ENCODE measurements at regions not wholly inside any gene's neighbourhood (a gene's known extent, or its start where the extent isn't known, plus 50 kb on each side); places are given as distances from the start of the nearest gene placed in this dataset.

DNA sequence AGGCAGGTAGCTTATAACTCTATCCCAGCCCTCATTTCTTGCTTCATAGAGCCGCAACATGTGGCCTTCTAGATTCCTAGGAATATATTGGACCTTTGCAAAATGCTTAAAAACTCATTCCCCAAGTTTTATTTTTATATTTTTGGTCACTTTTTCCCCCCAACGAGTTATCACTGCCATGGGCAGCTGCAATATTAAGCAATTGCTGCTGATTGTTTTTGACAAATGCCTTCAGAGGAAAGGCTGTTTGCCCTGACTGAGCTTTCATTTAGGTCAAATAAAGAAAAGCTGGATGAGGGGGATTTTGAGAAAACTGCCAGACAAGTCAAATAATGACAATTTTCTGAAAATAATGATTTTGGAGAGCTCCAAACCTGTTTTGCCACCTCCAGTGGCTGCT, 976.9 kb upstream of the MBL2 start:
- no peak for DNase-seq (ENCODE audit: low read depth)

DNA sequence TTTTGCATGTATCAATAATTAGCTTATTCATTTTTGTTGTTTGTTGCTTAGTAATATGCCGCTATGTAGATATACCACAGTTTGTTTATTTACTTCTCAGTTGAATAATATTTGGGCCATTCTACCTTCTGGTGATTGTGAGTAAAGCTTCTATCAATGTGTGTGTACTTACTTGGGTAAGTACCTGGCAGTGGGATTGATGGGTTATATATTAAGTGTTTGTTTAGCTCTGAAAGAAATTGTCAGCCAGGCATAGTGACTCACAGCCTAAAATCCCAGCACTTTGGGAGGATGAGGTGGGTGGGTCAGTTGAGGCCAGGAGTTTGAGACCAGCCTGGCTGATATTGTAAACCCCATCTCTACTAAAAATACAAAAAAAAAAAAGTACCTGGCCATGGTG, 975.7 kb upstream of the MBL2 start:
- DNase-seq (ENCODE audit: low read depth): no peak

DNA sequence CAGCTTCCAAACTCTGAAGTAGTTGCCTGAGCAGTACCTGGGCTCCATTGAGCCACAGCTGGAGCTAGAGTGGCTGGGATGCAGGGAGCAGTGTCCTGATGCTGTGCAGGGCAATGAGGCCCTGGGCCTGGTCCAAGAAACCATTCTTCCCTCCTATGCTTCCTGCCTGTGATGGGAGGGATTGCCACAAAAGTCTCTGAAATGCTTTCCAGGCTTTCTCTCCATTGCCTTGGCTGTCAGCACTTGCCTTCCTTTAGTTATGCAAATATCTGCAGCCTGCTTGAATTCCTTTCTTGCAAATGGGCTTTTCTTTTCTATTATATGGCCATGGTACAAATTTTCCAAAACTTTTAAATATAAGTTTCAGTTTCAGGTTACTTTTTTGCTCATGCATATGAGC, 972.2 kb upstream of the MBL2 start:
- no peak for DNase-seq (ENCODE audit: low read depth)

DNA sequence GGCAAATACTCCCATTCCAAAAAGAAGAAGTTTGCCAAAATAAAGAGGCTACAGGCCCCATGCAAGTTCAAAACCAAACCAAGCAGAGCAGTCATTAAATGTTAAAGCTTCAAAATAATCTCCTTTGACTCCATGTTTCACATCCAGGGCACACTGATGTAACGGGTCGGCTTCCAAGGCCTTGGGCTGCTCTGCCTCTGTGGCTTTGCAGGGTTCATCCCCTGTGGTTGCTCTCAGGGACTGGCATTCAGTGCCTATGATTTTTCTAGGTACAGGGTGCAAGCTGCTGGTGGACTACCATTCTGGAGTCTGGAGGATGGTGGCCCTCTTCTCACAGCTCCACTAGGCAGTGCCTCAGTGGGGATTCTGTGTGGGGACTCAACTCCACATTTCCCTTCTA, 971.6 kb upstream of the MBL2 start:
- DNase-seq (ENCODE audit: low read depth): no peak

DNA sequence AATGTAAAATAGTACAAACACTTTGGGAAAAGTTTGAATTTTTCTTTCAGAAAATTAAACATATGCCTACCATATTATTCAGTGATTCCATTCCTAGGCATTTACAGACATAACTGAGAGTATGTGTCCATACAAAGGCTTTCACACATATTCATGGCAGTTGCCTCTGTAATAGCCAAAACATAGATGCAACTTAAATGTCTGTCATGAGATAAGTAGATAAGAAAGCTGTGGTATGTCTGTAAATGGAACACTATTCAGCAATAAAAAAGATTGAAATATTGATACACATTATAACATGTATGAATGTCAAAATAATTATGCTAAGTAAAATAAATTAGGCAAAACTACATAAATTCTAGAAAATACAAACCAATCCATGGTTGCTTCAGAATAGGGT, 964.5 kb upstream of the MBL2 start:
- no peak for DNase-seq (ENCODE audit: low read depth)

DNA sequence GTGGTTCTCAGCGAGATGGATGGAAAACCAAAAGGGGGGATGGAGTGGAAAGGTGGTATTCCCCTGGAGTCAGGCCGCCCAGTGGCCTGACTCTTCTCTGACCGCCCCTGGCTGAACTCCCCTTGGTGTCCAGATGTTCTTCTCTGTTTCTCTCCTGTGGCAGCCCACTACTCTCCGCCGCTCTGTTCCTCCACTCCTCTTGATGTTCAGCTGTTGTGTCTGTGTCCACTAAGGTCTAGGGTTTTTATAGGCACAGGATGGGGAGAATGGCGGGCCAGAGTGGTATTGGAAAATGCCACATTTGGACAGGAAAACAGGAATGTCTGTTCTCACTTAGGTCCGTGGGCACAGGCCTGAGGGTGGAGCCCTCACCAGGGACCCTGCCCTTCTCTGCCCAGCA, 954.3 kb upstream of the MBL2 start:
- no peak for DNase-seq (ENCODE audit: low read depth)

DNA sequence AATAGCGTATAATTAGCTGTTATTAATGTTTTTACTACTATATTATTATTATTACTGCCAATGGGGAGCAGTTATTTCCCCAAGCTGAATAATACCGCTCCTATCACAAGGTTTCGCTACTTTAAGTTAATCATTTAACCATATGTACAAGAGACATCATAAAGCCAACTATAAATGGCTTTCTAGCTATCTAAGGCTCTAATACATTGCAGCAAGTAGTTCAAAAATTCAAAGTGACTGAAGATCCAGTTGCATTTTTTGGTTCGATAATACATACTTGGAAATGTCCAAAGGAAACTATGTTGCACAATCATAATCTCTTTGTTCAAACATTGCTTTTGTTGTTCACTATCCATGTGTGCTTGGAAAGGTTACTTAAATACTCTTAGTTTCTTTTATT, 952.0 kb upstream of the MBL2 start:
- DNase-seq (ENCODE audit: low read depth): no peak

DNA sequence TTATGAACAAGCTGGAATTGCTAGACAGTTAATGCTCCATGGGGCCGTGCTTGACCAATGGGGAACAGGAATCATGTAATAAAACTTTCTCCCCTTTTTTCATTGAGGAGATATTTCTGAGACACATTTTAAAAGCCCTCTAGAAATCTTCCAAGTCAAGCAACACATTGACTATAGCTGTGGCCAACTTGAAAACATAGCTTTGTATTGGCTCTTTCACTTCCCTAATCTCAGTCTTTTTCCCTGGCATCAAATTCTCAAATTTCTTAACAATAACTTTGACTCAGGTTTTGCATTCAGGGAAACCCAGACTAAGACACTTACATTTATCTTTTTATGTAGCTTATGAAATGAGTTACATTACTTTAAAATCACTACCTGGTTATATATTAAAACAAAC, 947.1 kb upstream of the MBL2 start:
- no peak for DNase-seq (ENCODE audit: low read depth)

DNA sequence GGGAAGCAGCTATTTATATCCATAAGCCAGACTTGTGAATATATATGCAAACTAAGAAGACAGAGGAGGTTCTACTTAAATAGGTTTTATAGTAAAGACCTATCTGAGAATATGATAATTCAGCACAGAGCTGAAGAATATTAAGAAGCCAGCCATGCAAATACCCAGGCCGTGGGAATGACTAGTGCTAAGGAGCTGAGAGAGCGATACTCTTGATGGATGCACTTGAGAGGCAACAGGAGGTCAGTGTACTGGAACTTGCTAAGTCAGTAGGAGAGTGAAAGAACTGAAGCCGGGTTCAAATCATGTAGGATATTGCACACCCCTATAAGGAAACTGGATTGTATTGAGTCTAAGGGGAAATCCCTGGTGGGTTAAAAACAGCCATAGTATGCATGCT, 943.6 kb upstream of the MBL2 start:
- no peak for DNase-seq (ENCODE audit: low read depth)

DNA sequence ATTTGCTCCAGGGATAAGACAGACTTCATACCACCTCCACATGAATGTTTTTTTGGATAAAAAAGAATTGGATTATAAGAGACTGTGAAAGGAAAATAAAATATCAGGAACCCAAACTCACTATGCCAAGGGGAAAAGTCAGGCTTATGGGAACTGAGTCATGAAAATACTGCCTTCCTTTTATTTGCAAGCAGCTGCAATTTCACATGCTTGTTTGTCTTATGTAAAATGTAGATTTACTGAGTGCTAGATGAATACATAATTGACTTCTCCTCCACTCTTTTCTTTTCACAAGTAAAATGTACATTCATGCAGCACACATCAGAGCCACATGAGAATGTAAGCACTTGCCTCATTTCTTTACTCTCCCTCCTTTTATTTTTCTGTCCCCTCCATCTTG, 940.8 kb upstream of the MBL2 start:
- no peak for DNase-seq (ENCODE audit: low read depth)

DNA sequence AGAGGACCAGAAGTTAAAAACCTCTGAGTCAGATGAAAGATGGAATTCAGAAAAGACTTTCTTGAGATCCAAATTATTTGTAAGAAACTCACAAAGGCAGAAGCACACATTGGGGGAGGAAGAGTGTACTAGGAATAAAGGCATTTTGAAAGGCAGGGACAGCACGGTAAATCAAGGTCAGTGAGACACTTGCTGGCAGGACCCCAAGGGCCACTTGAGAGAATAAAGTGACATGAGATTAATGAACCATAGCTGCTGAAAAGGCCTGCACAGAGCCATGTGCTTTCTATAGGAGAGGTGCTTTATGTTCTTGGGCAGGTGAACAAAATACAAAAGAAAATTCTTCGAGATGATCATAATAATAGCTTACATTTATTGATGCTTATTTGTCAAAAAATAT, 929.9 kb upstream of the MBL2 start:
- DNase-seq (ENCODE audit: low read depth): no peak

DNA sequence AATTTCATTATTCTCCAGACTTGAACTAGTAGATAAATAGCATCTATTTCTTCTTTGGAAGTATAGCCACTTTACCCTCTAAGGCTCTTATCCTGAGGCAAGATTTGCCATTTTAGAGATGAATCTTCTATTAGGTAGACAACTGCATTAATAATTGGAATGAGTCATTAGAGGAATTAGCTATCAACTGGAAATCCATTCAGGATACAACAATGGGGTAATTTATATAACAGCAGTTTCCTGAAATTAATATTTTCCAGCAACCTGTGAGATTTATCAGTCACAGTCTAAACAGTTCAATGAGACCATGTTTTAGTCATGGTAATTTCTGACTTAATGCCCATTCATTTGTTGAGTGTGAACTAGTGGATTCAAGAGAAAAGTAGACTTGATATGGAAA, 928.6 kb upstream of the MBL2 start:
- no peak for DNase-seq (ENCODE audit: low read depth)

DNA sequence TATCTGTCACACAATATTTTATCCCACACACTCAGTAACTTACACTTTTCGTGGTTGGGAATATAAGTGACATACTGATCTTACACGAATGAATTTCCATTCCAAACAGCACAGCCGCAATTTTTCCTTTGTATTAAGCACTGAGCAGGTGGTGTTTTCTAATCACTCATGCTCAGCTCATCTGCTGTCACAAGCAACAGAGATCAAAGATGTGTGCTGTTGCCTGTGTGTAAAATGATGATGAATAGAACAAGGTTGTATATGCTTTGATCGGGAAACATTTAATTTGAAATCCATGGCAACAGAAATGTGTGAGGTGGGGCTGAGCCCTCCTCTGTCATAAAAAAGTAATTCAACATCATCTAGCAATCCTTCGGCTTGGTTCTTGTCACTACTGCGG, 927.7 kb upstream of the MBL2 start:
- DNase-seq (ENCODE audit: low read depth): no peak

DNA sequence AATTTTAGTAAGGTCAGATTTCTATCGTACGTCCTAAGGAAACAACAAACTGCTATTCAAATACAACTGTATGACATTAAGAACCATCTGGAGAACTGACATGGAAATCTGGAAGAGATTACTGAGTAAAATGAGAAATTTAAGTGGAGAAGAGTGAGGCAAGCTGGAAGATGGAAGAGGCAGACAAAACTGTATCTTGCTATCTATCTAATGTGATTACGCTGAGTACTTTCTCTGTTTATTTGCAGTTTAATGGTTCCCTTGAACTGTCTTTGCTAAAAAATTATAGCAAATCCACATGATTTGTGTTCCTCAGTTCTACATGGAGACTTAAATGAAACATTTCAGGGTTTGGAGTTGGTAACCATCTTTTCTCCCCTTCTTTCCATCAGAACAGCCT, 927.1 kb upstream of the MBL2 start:
- no peak for DNase-seq (ENCODE audit: low read depth)

DNA sequence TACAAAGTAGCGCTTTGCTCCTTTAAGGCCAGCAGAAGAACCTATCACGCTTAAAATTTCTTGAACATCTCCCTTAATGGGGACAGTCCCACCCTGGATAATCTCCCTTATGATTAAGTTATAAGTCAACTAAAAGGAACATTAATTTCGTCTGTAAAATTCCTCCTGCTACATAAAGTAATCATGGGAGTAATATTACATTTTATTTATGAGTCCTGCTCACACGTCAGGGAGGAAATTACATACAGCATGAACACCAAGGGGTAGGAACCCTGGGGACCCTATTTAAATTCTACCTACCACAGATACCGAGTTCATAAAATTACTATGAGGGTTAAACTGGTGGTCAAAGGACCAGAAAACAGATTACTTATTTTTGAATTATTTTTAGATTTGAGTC, 926.6 kb upstream of the MBL2 start:
- no peak for DNase-seq (ENCODE audit: low read depth)

DNA sequence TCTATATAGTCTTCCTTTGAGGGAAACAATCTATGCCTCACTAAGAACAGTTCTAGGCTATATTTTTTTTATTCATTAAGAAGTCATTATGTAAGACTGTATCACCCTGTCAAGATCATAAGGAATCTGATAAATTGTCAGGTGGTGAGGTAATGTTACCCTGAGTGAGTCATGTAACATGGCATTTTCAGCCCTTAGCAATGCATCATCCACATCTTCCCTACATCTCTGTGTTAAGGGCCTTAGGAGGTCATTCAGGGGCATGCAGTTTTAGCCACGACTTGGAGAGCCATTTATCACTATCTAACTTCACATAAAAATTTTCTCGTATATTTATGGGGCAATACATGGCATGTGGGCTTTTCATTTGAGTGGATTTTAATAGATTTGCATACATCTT, 924.5 kb upstream of the MBL2 start:
- DNase-seq (ENCODE audit: low read depth): no peak

DNA sequence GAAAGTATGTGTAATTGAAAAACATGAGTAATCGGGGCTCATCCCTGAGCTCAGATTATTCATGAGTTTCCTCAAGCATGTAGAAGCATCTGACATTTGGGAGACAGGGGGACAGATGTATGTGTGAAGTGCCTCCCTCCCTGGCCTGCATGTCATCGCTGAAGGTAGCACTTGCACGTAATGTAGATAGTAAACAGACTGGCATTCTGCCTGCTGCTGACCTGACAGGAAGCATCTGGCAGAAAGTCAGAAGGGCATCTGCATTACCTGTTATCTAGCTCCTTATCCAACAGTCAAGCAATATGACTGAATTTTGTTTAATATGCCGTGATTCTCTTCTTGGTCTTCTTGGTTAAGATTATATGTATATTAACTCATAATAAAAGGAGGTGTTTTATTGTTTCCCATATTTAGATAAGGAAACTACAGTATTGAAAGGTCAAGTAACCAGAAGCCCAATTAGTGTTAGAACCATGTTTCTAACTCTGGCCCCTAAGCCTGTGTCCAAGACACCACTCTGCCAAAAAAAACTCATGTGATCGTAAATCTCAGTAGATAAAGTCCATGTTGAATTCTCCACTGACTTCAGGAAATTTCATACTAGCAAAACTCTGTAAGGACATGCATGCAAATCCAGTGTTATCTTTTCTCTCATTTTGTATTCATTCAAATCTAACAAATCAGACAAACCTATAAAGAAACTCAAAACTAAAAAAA, 918.1 kb upstream of the MBL2 start:
- no peak for DNase-seq (ENCODE audit: low read depth)

DNA sequence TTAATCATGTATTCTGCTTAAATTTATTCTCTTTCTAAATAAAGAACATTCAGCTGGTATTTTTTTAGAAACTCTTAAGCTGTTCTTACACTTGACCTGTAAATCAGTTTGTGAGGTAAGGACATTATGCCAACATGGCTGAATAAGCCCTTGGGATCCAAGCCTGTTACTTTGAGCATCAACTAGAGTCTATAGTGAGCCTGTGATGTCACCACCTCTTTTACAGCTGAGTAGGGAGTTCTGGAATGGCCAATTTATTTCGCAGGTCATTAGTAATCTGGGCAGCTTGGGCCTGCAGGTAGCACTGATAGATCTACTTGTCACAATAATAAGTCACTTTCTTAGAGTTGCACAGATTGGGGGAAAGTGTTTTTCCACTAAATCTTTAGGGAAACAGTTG, 915.2 kb upstream of the MBL2 start:
- no peak for DNase-seq (ENCODE audit: low read depth)

DNA sequence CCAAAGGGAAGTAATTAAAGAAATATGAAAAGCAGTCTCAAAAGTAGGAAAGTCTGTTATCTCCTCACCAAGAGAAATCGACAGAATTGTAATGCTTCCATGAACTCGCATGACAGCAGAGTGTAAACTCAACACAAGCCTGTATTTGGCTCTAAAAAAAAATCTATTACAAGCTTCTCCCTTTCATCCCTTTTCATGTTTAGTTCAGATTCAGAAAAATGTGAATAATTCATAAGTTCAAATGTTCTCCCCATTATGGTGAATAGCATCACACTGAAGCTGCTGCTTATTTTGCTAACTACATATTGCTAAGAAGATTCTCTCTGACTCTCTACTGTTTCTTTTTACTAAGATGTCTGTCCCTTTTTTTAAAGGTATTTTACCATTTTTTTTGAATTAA, 910.3 kb upstream of the MBL2 start:
- DNase-seq (ENCODE audit: low read depth): no peak

DNA sequence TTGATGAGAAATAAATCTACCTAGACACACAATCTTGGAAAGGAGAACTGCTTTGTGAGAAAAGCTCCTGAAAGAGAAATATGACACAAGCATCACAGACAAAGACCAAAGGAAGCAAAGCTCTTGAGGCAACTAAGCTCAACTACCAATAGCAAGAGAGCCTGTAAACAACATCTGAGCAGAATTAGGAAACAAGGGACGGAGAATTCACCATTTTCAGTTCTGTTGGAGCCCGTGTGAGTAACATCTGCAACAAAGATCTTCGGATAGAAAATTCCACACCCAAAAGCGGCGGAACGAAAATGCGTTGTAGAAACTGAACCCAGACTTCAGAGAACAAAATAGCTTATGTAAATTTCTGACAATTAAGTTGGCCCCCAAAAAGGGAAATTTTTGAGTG, 909.9 kb upstream of the MBL2 start:
- DNase-seq (ENCODE audit: low read depth): no peak

DNA sequence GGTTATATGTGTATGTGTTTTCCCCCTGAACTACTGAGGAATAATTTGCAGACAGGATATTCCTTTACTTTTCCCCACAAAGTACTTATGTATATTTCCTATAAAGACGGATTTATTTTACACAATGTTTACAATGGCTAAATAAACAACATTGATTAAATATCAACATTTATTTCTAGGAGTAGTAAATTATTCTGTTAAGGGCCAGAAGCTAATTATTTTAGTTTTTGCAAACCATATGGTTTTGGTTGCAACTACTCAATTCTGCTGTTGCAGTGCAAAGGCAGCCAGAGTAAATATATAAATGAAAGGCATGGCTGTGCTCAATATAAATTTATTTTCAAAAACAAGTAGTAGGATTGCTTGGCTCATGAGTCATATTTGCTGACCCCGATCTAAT, 907.1 kb upstream of the MBL2 start:
- no peak for DNase-seq (ENCODE audit: low read depth)

DNA sequence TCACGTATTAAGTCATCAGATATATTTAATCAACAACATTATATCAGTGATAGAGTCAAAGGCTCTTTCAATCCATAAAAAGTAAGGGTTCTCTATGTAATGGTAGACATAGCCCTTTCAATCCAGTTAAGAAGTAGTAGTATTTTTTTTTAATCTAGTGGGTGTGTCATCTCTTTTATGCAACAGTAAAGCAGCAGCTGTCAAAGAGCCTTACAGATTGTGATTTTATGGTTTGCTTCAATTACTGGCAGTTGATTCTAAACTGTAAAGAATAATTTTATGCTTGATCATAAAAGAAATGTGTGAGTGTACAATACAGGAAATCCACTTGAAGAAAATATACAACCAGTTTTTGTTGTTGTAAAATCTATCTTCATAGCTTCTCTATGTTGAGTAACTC, 902.6 kb upstream of the MBL2 start:
- DNase-seq (ENCODE audit: low read depth): no peak

DNA sequence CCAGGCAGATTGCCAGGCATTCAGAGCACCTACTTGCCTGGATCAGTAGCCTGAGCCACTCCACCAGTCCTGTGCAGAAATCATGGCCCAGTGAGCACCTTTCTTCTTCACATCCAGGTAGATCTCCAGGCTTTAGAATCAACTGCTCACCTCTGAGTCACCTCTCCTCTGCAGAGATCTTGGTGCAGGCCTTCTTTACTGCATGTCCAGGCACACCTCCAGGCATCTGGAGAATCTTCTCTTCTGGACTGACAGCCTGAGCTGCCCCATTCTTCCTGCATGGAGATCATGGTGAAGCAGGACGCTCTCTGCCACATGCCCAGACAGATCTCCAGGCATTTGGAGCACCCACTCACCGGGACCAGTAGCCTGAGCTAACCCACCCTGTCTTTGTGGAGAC, 894.5 kb upstream of the MBL2 start:
- no peak for DNase-seq (ENCODE audit: low read depth)

DNA sequence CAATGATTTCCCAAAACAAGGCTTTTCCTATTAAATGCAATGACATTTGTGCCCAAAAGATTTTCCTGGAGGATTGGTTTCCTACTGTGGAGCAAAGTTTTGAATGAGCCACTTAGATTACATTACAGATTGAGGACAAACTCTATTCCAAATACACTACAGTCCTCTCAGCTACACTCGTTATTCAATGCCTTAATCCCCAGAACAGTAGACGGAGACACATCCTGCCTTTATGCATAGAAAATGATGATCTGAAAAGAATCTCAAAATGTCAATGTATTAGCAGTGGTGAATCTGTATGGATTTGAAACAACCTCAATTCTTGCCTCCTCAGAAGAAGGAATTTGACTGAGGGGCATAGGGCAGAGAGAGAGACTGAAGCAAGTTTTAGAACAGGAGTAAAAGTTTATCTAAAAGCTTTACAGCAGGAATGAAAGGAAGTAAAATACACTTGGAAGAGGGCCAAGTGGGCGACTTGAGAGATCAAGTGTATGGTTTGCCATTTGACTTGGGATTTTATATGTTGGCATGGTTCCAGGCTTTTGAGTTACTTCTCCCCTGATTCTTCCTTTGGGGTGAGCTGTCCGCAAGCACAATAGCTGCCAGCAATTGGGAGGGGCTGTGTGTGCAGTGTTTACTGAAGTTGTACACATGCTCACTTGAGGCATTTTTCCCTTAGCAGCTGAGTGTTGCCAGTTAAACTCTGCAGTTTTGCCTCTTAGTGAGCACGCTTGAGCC, 891.9 kb upstream of the MBL2 start:
- no peak for DNase-seq (ENCODE audit: low read depth)
